ENCODE measurements at regions not wholly inside any gene's neighbourhood (a gene's known extent, or its start where the extent isn't known, plus 50 kb on each side); places are given as distances from the start of the nearest gene placed in this dataset.

DNA sequence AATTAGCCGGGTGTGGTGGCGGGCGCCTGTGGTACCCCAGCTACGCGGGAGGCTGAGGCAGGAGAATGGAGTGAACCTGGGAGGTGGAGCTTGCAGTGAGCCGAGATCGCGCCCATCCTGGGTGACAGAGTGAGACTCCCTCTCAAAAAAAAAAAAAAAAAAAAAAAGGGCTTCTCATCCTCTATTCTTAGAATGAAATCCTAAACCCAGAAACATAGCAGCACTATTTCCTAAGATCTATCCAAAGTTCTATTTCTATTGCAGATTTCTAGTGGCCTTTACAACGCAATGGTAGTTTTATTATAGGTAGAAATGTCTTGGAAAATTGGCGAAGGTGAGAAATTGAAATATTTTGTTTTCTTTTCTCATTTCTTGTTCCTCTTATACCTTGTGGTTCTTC is 501.0 kb upstream of the SETBP1 start:
- TF ChIP-seq MYC (IDR thresholded peaks at IDR 0.05; ENCODE audit: low read depth, low read length) (no peak), POLR2A (IDR thresholded peaks at IDR 0.05; ENCODE audit: extremely low read depth, insufficient read length) (no peak)
- TF ChIP-seq, protein P1, sequence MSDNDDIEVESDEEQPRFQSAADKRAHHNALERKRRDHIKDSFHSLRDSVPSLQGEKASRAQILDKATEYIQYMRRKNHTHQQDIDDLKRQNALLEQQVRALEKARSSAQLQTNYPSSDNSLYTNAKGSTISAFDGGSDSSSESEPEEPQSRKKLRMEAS (IDR thresholded peaks at IDR 0.05; ENCODE audit: low read depth, low read length): no peak
- TF ChIP-seq, protein P2, sequence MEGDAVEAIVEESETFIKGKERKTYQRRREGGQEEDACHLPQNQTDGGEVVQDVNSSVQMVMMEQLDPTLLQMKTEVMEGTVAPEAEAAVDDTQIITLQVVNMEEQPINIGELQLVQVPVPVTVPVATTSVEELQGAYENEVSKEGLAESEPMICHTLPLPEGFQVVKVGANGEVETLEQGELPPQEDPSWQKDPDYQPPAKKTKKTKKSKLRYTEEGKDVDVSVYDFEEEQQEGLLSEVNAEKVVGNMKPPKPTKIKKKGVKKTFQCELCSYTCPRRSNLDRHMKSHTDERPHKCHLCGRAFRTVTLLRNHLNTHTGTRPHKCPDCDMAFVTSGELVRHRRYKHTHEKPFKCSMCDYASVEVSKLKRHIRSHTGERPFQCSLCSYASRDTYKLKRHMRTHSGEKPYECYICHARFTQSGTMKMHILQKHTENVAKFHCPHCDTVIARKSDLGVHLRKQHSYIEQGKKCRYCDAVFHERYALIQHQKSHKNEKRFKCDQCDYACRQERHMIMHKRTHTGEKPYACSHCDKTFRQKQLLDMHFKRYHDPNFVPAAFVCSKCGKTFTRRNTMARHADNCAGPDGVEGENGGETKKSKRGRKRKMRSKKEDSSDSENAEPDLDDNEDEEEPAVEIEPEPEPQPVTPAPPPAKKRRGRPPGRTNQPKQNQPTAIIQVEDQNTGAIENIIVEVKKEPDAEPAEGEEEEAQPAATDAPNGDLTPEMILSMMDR (IDR thresholded peaks at IDR 0.05; ENCODE audit: low read depth, low read length): no peak
- no peak for DNase-seq (ENCODE audit: low read depth)
- no peak overlapping the region for H3K4me3 ChIP-seq (ENCODE audit: low read depth, low read length)

DNA sequence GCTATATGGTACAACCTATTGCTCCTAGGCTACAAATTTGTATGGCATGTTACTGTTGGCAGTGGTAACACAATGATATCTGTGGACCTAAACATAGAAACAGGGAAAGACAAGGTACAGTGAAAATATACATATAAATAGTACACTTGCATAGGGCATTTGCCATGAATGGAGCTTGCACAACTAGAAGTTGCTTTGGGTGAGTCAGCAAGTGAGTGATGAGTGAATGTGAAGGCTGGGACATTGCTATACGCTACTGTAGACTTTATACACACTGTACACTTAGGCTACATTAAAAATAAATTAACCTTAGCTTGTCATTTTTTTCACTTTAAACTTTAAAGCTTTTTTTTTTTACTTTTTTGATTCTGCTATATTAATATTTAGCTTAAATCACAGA is 500.0 kb upstream of the SETBP1 start:
- H3K4me3 ChIP-seq (ENCODE audit: low read depth, low read length): no peak overlapping the region
- DNase-seq (ENCODE audit: low read depth): no peak
- TF ChIP-seq, protein P2 (IDR thresholded peaks at IDR 0.05; ENCODE audit: low read depth, low read length): no peak
- TF ChIP-seq, protein P1 (IDR thresholded peaks at IDR 0.05; ENCODE audit: low read depth, low read length): no peak
- TF ChIP-seq POLR2A (IDR thresholded peaks at IDR 0.05; ENCODE audit: extremely low read depth, insufficient read length) (no peak), MYC (IDR thresholded peaks at IDR 0.05; ENCODE audit: low read depth, low read length) (no peak)

DNA sequence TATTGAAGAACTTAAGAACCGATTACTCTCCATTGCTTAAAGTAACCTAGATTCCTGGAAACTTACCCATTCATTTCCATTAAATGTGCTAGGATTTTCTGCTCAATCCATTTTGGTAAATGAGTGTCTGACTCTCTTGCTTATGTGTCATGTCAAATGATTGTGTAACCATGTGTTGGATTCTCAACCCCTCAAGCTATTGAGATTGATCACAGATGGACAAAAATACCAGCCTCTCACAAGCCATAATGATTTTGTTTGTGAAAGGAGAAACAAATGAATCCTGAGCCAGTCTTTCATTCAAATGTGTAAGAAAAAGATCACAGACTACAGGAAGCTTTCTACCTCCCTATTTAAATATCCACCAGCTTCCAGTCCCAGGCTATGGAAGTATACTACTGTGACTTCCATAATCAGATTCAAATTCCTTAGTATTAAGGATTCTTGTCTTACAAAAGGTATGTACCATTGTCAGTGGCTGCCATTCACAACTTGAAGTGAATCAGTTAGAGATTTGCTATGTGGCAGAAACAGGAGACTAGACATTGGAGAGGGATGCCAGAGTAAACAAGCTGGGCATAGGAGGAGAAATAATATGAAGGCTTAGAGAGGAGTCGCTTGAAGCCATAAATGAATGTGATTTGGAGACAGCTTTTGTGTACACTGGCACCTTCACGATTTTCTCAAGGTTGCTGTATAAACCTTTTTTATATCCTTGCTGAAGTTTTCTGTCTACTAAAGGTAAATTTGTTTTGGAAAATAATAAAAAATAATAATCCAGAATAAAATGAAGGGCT is 498.5 kb upstream of the SETBP1 start:
- TF ChIP-seq POLR2A (IDR thresholded peaks at IDR 0.05; ENCODE audit: extremely low read depth, insufficient read length) (no peak), MYC (IDR thresholded peaks at IDR 0.05; ENCODE audit: low read depth, low read length) (no peak)
- TF ChIP-seq, protein P2 (IDR thresholded peaks at IDR 0.05; ENCODE audit: low read depth, low read length): no peak
- TF ChIP-seq, protein P1 (IDR thresholded peaks at IDR 0.05; ENCODE audit: low read depth, low read length): no peak
- H3K4me3 ChIP-seq (ENCODE audit: low read depth, low read length): no peak overlapping the region
- no peak for DNase-seq (ENCODE audit: low read depth)

DNA sequence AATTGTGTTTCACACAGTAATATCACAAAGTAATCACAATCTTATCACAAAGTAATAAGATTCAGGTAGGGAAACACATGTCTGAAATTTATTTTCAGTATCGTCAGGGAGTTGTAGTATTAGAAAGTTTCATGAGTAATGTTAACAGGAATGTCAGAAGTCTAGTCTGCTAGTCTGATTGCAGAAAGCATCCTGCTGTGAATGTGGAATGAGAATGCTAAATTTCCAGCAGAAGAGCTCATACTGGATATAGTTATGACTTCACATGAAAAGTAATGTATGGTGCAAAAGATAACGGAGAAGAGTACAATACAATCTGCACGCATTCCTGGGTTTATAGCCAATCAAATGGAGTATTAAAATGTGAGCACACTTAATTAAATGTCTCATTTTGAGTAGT is 494.7 kb upstream of the SETBP1 start:
- H3K4me3 ChIP-seq (ENCODE audit: low read depth, low read length): no peak overlapping the region
- TF ChIP-seq MYC (IDR thresholded peaks at IDR 0.05; ENCODE audit: low read depth, low read length): no peak
- TF ChIP-seq, protein P2 (IDR thresholded peaks at IDR 0.05; ENCODE audit: low read depth, low read length): no peak
- TF ChIP-seq, protein P1 (IDR thresholded peaks at IDR 0.05; ENCODE audit: low read depth, low read length): no peak
- no peak for TF ChIP-seq POLR2A (IDR thresholded peaks at IDR 0.05; ENCODE audit: extremely low read depth, insufficient read length)
- DNase-seq (ENCODE audit: low read depth): no peak

DNA sequence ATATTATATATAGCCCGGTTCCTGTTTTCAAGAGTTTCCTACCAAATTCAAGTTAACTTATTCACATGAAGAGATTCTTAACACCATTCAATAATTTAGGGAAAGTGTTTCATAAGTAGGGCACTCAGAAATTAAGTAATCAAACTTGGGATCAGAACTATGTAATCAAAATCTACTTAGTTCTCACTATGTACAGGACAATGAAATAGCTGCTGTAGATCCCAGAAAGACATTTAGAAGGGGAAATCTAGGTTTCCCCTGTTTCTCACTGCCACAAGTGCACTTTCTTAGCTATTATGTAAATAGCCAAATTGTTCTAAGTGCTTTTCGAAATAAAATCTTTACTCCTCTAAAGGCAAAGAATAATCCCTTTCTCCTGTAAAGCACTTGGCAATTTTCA is 493.6 kb upstream of the SETBP1 start:
- DNase-seq (ENCODE audit: low read depth): no peak
- no peak overlapping the region for H3K4me3 ChIP-seq (ENCODE audit: low read depth, low read length)
- TF ChIP-seq, protein P1 (IDR thresholded peaks at IDR 0.05; ENCODE audit: low read depth, low read length): no peak
- TF ChIP-seq POLR2A (IDR thresholded peaks at IDR 0.05; ENCODE audit: extremely low read depth, insufficient read length): no peak
- TF ChIP-seq, protein P2 (IDR thresholded peaks at IDR 0.05; ENCODE audit: low read depth, low read length): no peak
